PC-9 (cell line): ENCODE measurements at regions not wholly inside any gene's neighbourhood (a gene's known extent, or its start where the extent isn't known, plus 50 kb on each side); places are given as distances from the start of the nearest gene placed in this dataset.

ENCODE experiments used
- BruUV-seq: library from RNA; stranded (reverse); fragments of 400-500 nt; replicated peaks from 2 replicates; lab custom pipeline; 2021; lab: Mats Ljungman, UMichigan
- CTCF ChIA-PET: fragments of 300-600 bp; sonication (Branson Sonifier 250); formaldehyde crosslinking; loops from one replicate; lab custom pipeline; 2022; ENCODE audit warnings: antibody characterized with exemption; lab: Charles Lee
- POLR2A ChIA-PET: fragments of 300-600 bp; sonication (Branson Sonifier 250); formaldehyde crosslinking; loops from one replicate; lab custom pipeline; 2022; ENCODE audit warnings: antibody characterized with exemption; ENCODE audit not compliant: unreplicated experiment; lab: Charles Lee
- DNase-seq, 2 experiments: peaks; one replicate each; pipeline versions ENCODE4 v3.0.0 to v3.0.0-alpha.2; 2015 to 2022; ENCODE audit warnings: mixed read lengths in 1 of 2
- H2AFZ ChIP-seq: fragments of 200-600 bp; sonication (generic); 2 replicates; pipeline ENCODE4 v1.8.1; 2017; ENCODE audit warnings: antibody characterized with exemption
- H3F3A ChIP-seq: fragments of 200-600 bp; sonication (generic); 2 replicates; pipeline ENCODE4 v1.8.1; 2017; ENCODE audit warnings: antibody characterized with exemption, mild to moderate bottlenecking, low read depth; ENCODE audit not compliant: insufficient read depth
- H3K27ac ChIP-seq: fragments of 200-600 bp; sonication (generic); 2 replicates; pipeline ENCODE4 v1.6.1; 2016; ENCODE audit warnings: mixed run types
- H3K27me3 ChIP-seq: fragments of 200-600 bp; sonication (generic); 2 replicates; pipeline ENCODE4 v1.6.1; 2016; ENCODE audit warnings: low read depth, mixed run types; ENCODE audit not compliant: insufficient read depth
- H3K36me3 ChIP-seq: fragments of 200-600 bp; sonication (generic); 2 replicates; pipeline ENCODE4 v1.6.1; 2016; ENCODE audit warnings: low read depth, mixed run types
- H3K4me1 ChIP-seq: fragments of 200-600 bp; sonication (generic); replicated peaks from 2 replicates; pipeline ENCODE4 v1.6.1; 2016; ENCODE audit warnings: mixed run types; ENCODE audit not compliant: insufficient read depth
- H3K4me2 ChIP-seq: fragments of 200-600 bp; sonication (generic); 2 replicates; pipeline ENCODE4 v1.6.1; 2017; ENCODE audit warnings: mixed run types
- H3K4me3 ChIP-seq: fragments of 200-600 bp; sonication (generic); 2 replicates; pipeline ENCODE4 v1.6.1; 2016; ENCODE audit warnings: mixed run types
- H3K79me2 ChIP-seq: fragments of 200-600 bp; sonication (generic); 2 replicates; pipeline ENCODE4 v1.6.1; 2017; ENCODE audit warnings: low read depth, mixed run types
- H3K9me2 ChIP-seq: fragments of 200-600 bp; sonication (generic); 2 replicates; pipeline ENCODE4 v1.8.1; 2017; ENCODE audit warnings: mild to moderate bottlenecking; ENCODE audit not compliant: insufficient read depth
- H3K9me3 ChIP-seq: fragments of 200-600 bp; sonication (generic); 2 replicates; pipeline ENCODE4 v1.8.1; 2016; ENCODE audit warnings: low read depth; ENCODE audit not compliant: insufficient read depth
- H4K20me1 ChIP-seq: fragments of 200-600 bp; sonication (generic); 2 replicates; pipeline ENCODE4 v1.8.1; 2017; ENCODE audit not compliant: insufficient read depth
- EZH2 ChIP-seq: fragments of 200-600 bp; sonication (generic); IDR thresholded peaks from 2 replicates; pipeline ENCODE4 v1.8.0; 2017; ENCODE audit warnings: antibody characterized with exemption, low read depth
- intact Hi-C: fragments of 100-400 bp; cut with micrococcal nuclease; formaldehyde crosslinking; loops from one replicate; pipeline ENCODE4 v1.10.0; 2022; ENCODE audit not compliant: unreplicated experiment
- TF ChIP-seq, protein P1 (sequence below): fragments of 200-600 bp; sonication (generic); conservative IDR thresholded peaks from 2 replicates; pipeline ENCODE4 v1.6.1; 2017; ENCODE audit warnings: mixed run types, antibody characterized with exemption, mild to moderate bottlenecking, moderate library complexity

DNA sequence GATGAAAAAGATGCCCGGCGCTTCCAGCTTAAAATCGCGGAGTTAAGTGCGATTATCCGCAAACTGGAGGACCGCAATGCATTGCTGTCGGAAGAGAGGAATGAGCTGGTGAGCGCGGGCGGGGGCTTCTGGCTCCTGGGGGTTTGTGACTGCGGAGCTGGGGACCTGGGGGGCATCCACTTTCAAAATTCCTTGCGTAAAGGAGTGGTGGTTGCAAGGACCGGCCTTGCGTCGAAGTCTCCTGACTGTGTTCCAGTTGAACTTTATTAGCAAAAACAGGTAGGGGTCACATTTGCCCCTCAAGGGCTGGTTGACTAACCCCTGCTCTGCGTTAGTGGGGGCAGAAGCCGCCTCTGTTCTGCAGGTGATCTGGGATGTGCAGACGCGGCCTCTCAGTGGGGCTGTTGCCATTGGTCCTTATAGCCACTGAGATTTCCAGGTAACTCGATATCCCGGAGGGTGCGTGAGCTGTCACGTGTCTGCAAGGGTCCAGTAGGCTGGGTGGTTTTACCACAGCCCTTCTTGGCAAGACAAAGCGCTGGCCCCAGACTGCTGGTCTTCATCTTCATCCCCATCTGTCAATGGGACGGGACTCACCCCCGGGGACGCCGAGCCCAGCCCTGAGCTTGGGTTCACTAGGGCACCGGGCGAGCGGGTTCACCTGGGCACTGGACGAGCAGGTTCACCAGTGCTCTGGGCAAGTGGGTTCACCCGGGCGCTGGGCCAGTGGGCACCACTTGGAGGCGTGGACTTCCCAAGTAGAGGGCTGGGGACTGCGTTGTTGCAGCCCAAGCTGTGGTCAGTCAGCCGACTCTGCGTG lies 51.5 kb upstream of the DPYSL4 start:
- Histone ChIP-seq H3K9me3 (no peaks in the 10 kb centered on the region), H4K20me1 (no peaks in the 10 kb centered on the region), H3K27me3 (no peaks in the 10 kb centered on the region), H3K27ac (no peak overlapping the region), H3K9me2 (no peaks in the 10 kb centered on the region), H3K79me2 (no peaks in the 10 kb centered on the region), H3K4me1 (no peaks in the 10 kb centered on the region), H3F3A (no peaks in the 10 kb centered on the region), H3K36me3 (no peaks in the 10 kb centered on the region), H3K4me2 (no peak overlapping the region), H3K4me3 (no peak overlapping the region), H2AFZ (no peak overlapping the region)
- ChIA-PET POLR2A (no interaction called here), CTCF (interaction anchor here (0.6 kb wide), 1 partner anchor 65 kb away, joined by 4 read pairs; no protein-coding TSS in a partner anchor)
- no TSS peak for BruUV-seq
- TF ChIP-seq, protein P1, sequence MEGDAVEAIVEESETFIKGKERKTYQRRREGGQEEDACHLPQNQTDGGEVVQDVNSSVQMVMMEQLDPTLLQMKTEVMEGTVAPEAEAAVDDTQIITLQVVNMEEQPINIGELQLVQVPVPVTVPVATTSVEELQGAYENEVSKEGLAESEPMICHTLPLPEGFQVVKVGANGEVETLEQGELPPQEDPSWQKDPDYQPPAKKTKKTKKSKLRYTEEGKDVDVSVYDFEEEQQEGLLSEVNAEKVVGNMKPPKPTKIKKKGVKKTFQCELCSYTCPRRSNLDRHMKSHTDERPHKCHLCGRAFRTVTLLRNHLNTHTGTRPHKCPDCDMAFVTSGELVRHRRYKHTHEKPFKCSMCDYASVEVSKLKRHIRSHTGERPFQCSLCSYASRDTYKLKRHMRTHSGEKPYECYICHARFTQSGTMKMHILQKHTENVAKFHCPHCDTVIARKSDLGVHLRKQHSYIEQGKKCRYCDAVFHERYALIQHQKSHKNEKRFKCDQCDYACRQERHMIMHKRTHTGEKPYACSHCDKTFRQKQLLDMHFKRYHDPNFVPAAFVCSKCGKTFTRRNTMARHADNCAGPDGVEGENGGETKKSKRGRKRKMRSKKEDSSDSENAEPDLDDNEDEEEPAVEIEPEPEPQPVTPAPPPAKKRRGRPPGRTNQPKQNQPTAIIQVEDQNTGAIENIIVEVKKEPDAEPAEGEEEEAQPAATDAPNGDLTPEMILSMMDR: no peak
- no peak for TF ChIP-seq EZH2
- DNase-seq: no peak
- intact Hi-C loops: no loop called here

DNA sequence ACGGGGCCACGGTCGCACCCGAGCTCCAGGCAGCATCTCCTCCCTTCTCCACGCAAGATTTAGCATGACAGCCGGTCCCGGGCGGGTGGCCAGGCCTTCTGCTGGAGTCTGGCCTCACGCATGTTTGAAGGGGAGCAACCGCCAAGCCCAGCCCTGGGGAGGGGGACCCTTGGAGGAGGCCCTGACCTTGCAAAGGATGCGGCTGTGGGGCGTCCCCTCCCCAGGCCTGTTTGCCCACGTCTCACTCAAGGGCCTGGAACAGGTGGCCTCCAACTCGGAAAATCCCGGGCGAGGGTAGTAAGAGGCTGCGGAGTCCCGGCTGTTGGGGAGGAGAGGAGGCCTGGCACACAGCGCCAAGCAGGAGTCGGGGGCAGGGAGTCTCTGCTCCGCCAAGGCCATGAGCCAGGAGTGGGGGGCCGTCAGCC lies 50.6 kb upstream of the DPYSL4 start:
- no peak for DNase-seq
- Histone ChIP-seq H3K27ac (no peak overlapping the region), H3K4me3 (no peak overlapping the region), H3K9me2 (no peaks in the 10 kb centered on the region), H3F3A (no peaks in the 10 kb centered on the region), H3K4me2 (no peak overlapping the region), H3K9me3 (no peaks in the 10 kb centered on the region), H2AFZ (no peak overlapping the region), H4K20me1 (no peaks in the 10 kb centered on the region), H3K36me3 (no peaks in the 10 kb centered on the region), H3K79me2 (no peaks in the 10 kb centered on the region), H3K4me1 (no peaks in the 10 kb centered on the region), H3K27me3 (no peaks in the 10 kb centered on the region)
- BruUV-seq: no TSS peak
- CTCF ChIA-PET: no interaction called here
- POLR2A ChIA-PET: no interaction called here
- no peak for TF ChIP-seq EZH2
- TF ChIP-seq, protein P1: no peak
- intact Hi-C loops: no loop called here

DNA sequence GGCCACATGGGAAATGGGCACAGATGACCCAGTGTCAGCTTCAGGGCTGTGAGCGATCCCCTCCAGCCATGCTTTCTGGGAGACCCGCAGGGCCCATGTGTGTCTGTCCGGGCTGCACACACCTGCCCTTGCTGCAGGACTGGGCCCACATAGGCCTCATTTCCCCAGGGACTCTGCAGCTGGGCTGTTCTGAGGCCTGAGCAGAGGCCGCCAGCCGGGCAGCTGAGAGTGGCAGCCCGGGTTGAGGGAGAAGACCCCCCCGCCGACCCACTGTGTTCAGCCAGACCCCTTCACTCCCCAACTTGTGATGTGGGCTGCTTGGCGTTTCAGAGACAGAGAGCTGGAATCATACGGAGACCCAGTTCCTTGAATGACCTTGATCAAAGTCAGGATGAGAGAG lies 50.1 kb upstream of the DPYSL4 start:
- Histone ChIP-seq H3K79me2 (no peaks in the 10 kb centered on the region), H3K27me3 (no peaks in the 10 kb centered on the region), H3K4me3 (no peak overlapping the region), H3K36me3 (no peaks in the 10 kb centered on the region), H3K4me1 (no peaks in the 10 kb centered on the region), H3K27ac (no peak overlapping the region), H4K20me1 (no peaks in the 10 kb centered on the region), H3K9me3 (no peaks in the 10 kb centered on the region), H3F3A (no peaks in the 10 kb centered on the region), H3K4me2 (no peak overlapping the region), H3K9me2 (no peaks in the 10 kb centered on the region), H2AFZ (no peak overlapping the region)
- TF ChIP-seq, protein P1: no peak
- TF ChIP-seq EZH2: no peak
- POLR2A ChIA-PET: no interaction called here
- BruUV-seq: no TSS peak
- no peak for DNase-seq
- intact Hi-C loops: no loop called here
- CTCF ChIA-PET: no interaction called here
